Natural killer cell (primary cell): ENCODE measurements at regions not wholly inside any gene's neighbourhood (a gene's known extent, or its start where the extent isn't known, plus 50 kb on each side); places are given as distances from the start of the nearest gene placed in this dataset.

Experiments used
- ATAC-seq, 3 donors: fragments of 150-1000 bp in 2 of 3; fragments of 200-7000 bp in 1 of 3; cut with Tn5 transposase; 1 replicate in 1 of 3; 2 replicates in 2 of 3; pipeline ENCODE4 v1.10.0; 2021; ENCODE audit warnings: mild to moderate bottlenecking in 2 of 3, moderate library complexity in 2 of 3
- DNase-seq, 2 donors: peaks; one replicate each; pipeline versions ENCODE4 v3.0.0 to v3.0.0-alpha.2; 2013 to 2021; ENCODE audit warnings: mixed read lengths in 1 of 2
- H3K27ac ChIP-seq: one replicate; pipeline ENCODE4 v1.5.1; 2013; ENCODE audit warnings: mild to moderate bottlenecking, low read length
- H3K27me3 ChIP-seq: one replicate; pipeline ENCODE4 v1.6.1; 2013; ENCODE audit warnings: low read length; ENCODE audit not compliant: control insufficient read depth, insufficient read depth
- H3K36me3 ChIP-seq: one replicate; pipeline ENCODE4 v1.6.1; 2013; ENCODE audit warnings: low read length; ENCODE audit not compliant: control insufficient read depth, insufficient read depth
- H3K4me1 ChIP-seq: one replicate; pipeline ENCODE4 v1.6.1; 2013; ENCODE audit warnings: low read length; ENCODE audit not compliant: control insufficient read depth, insufficient read depth
- H3K4me3 ChIP-seq: one replicate; pipeline ENCODE4 v1.5.1; 2013; ENCODE audit warnings: low read length
- H3K9me3 ChIP-seq: one replicate; pipeline ENCODE4 v1.6.1; 2013; ENCODE audit warnings: low read length; ENCODE audit not compliant: control insufficient read depth, insufficient read depth
- H3K27ac Mint-ChIP-seq, 2 donors: one replicate each; pipeline ENCODE4 v1.8.0; 2022; ENCODE audit warnings: mild to moderate bottlenecking in 2 of 2, mixed read lengths in 2 of 2, moderate library complexity in 1 of 2
- H3K27me3 Mint-ChIP-seq, 2 donors: one replicate each; pipeline ENCODE4 v1.8.0; 2022; ENCODE audit warnings: low read depth in 2 of 2, mixed read lengths in 2 of 2
- H3K36me3 Mint-ChIP-seq: one replicate; pipeline ENCODE4 v1.8.0; 2022; ENCODE audit warnings: mixed read lengths
- H3K4me1 Mint-ChIP-seq, 2 donors: one replicate each; pipeline ENCODE4 v1.8.0; 2022; ENCODE audit warnings: mixed read lengths in 2 of 2
- H3K4me3 Mint-ChIP-seq: one replicate; pipeline ENCODE4 v1.8.0; 2022; ENCODE audit warnings: mild to moderate bottlenecking, moderate library complexity, mixed read lengths
- H3K9me3 Mint-ChIP-seq, 2 donors: one replicate each; pipeline ENCODE4 v1.8.0; 2022; ENCODE audit warnings: mixed read lengths in 2 of 2
- WGBS: methylation state at CpG from one replicate; pipeline ENCODE4 v1.1.7; 2013; ENCODE audit warnings: missing lambda C conversion rate; ENCODE audit not compliant: insufficient coverage; 5-methylcytosine and 5-hydroxymethylcytosine counted together
- intact Hi-C: fragments of 100-400 bp; cut with micrococcal nuclease; formaldehyde crosslinking; loops from one replicate; pipeline ENCODE4 v1.14.2; 2022
- TF ChIP-seq, protein P1 (sequence below): fragments of 200-600 bp; IDR thresholded peaks from one replicate; pipeline ENCODE4 v1.8.0; 2022; ENCODE audit warnings: antibody characterized with exemption

DNA sequence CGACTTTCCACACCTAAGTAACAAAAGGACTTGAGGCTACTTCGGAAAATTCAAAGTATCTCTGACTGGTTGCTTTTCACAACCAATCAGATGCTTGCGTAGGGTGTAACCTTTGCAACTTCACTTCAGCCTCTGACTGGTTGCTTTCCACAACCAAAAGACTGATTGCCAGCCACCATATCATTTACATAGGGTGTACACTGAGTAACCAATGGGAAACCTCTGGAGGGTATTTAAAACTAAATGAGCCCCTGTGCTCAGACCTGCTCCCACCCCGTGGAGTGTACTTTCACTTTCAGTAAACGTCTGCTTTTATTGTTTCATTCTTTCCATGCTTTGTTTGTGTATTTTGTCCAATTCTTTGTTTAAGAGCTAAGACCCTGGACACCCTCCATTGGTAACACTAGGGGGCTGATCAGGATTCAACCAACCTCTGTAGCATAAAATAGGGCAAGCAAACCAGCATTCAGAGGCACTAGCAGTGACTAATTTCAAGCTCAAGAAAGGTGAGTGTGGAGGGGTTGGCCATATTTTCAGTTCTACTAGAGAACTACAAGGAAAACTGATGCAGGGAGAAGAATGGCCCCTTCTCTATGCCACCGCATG is 390.8 kb downstream of the POM121L12 start:
- H3K36me3 ChIP-seq: no peaks in the 10 kb centered on the region
- no peak for ATAC-seq
- 77% methylated on average over 6 of the region's 6 CpGs for WGBS
- Mint-ChIP-seq H3K4me3 (no peak overlapping the region), H3K9me3 (peaks cover 10% of the 10 kb centered on the region in 2 donors), H3K36me3 (peaks cover 7% of the 10 kb centered on the region), H3K27ac (no peak overlapping the region), H3K27me3 (no peaks in the 10 kb centered on the region), H3K4me1 (no peaks in the 10 kb centered on the region)
- TF ChIP-seq, protein P1, sequence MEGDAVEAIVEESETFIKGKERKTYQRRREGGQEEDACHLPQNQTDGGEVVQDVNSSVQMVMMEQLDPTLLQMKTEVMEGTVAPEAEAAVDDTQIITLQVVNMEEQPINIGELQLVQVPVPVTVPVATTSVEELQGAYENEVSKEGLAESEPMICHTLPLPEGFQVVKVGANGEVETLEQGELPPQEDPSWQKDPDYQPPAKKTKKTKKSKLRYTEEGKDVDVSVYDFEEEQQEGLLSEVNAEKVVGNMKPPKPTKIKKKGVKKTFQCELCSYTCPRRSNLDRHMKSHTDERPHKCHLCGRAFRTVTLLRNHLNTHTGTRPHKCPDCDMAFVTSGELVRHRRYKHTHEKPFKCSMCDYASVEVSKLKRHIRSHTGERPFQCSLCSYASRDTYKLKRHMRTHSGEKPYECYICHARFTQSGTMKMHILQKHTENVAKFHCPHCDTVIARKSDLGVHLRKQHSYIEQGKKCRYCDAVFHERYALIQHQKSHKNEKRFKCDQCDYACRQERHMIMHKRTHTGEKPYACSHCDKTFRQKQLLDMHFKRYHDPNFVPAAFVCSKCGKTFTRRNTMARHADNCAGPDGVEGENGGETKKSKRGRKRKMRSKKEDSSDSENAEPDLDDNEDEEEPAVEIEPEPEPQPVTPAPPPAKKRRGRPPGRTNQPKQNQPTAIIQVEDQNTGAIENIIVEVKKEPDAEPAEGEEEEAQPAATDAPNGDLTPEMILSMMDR: no peak
- peaks cover 15% of the 10 kb centered on the region for H3K9me3 ChIP-seq
- H3K4me1 ChIP-seq: no peaks in the 10 kb centered on the region
- no peaks in the 10 kb centered on the region for H3K27me3 ChIP-seq
- no peak for DNase-seq
- no peak overlapping the region for H3K27ac ChIP-seq
- intact Hi-C loops: no loop called here
- H3K4me3 ChIP-seq: no peak overlapping the region

DNA sequence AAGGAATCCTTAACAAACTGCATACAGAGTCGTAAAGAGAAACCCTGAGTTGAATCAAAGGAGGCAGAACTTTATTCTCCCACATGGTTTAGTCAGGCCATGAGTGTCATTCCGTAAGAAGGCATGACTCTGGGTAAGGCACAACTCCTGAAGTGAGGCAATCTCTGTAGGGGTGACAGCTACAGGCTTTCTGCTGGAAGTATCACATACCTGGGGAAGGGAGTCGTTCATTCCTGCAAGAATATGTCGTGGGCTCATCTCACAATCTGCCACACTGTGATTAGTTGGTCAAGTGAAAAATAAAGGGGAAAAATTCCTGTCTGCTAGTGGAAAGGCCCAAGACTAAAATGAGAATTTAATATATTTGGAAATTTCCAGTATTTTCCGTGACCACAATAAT is 392.6 kb downstream of the POM121L12 start:
- TF ChIP-seq, protein P1: no peak

DNA sequence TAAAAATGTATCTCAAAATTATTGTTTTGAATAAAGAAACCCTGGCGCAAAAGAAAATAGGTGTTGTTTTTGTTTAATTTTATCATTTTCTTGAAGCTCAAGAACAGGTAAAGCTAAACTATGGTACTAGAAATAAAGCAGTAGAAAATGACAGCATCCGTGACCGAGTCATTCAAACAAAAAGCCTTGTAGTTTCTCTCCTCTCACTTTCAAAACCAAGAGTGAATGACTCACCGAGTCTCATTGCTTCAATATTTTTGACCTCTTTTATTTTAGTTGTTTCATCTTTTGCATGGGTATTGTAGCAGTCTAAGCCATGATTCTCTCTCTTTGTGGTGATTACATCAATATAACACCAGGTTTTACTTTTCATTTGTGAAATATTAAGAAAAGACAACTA is 396.5 kb downstream of the POM121L12 start:
- no peaks in the 10 kb centered on the region for H3K9me3 ChIP-seq
- DNase-seq (no peak), ATAC-seq (no peak)
- Mint-ChIP-seq H3K27me3 (no peaks in the 10 kb centered on the region), H3K9me3 (peaks cover 10% of the 10 kb centered on the region in 2 donors), H3K4me1 (no peaks in the 10 kb centered on the region), H3K36me3 (no peaks in the 10 kb centered on the region), H3K27ac (no peak overlapping the region), H3K4me3 (no peak overlapping the region)
- H3K27ac ChIP-seq: no peak overlapping the region
- TF ChIP-seq, protein P1: no peak
- intact Hi-C loops: no loop called here
- H3K27me3 ChIP-seq: no peaks in the 10 kb centered on the region
- no peak overlapping the region for H3K4me3 ChIP-seq
- WGBS: 93% methylated on average over 4 of the region's 4 CpGs
- H3K4me1 ChIP-seq: no peaks in the 10 kb centered on the region
- H3K36me3 ChIP-seq: no peaks in the 10 kb centered on the region

More for the DNA sequence above, 392.6 kb downstream of the POM121L12 start:
- H3K4me3 Mint-ChIP-seq: no peak overlapping the region
- no peaks in the 10 kb centered on the region for H3K27me3 ChIP-seq
- ATAC-seq (no peak), DNase-seq (no peak)
- no peaks in the 10 kb centered on the region for H3K27me3 Mint-ChIP-seq
- H3K27ac Mint-ChIP-seq: no peak overlapping the region
- no peaks in the 10 kb centered on the region for H3K36me3 ChIP-seq
- peaks cover 10 to 12% of the 10 kb centered on the region in 2 donors for H3K9me3 Mint-ChIP-seq
- H3K27ac ChIP-seq: no peak overlapping the region
- peaks cover 7% of the 10 kb centered on the region for H3K36me3 Mint-ChIP-seq
- 79% methylated on average over 5 of the region's 5 CpGs for WGBS
- intact Hi-C loops: no loop called here
- no peaks in the 10 kb centered on the region for H3K4me1 Mint-ChIP-seq
- no peaks in the 10 kb centered on the region for H3K4me1 ChIP-seq
- peaks cover 9% of the 10 kb centered on the region for H3K9me3 ChIP-seq
- H3K4me3 ChIP-seq: no peak overlapping the region

DNA sequence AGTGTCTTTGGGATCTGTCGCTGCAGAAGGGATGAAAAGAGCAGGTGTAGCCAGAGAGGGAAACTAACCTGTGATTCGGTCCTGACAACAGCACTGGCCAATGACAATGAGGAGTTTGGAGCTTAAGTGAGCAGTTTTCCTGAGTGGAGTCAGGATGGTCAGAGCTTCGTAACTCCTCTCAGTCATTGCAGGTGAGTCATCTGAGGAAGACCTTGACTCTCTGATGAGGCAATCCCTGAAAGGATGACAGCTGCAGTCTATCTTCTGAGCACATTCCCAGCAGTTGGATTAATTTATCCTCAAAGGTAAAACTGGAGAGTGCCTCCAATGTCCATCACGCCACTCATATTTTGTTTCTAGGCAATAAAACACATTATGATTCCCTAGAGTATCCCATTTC is 401.9 kb downstream of the POM121L12 start:
- DNase-seq (no peak), ATAC-seq (no peak)
- 75% methylated on average over 4 of the region's 4 CpGs for WGBS
- no peaks in the 10 kb centered on the region for H3K27me3 Mint-ChIP-seq
- H3K36me3 Mint-ChIP-seq: no peaks in the 10 kb centered on the region
- no peak overlapping the region for H3K4me3 Mint-ChIP-seq
- peaks cover 10 to 21% of the 10 kb centered on the region in 2 donors for H3K9me3 Mint-ChIP-seq
- H3K9me3 ChIP-seq: no peaks in the 10 kb centered on the region
- intact Hi-C loops: no loop called here
- H3K36me3 ChIP-seq: no peaks in the 10 kb centered on the region
- no peak overlapping the region for H3K27ac Mint-ChIP-seq
- no peak overlapping the region for H3K27ac ChIP-seq
- no peaks in the 10 kb centered on the region for H3K4me1 ChIP-seq
- H3K27me3 ChIP-seq: no peaks in the 10 kb centered on the region
- no peaks in the 10 kb centered on the region for H3K4me1 Mint-ChIP-seq
- no peak overlapping the region for H3K4me3 ChIP-seq
- TF ChIP-seq, protein P1: no peak
